SK-N-MC (cell line): ENCODE measurements at regions not wholly inside any gene's neighbourhood (a gene's known extent, or its start where the extent isn't known, plus 50 kb on each side); places are given as distances from the start of the nearest gene placed in this dataset.

Experiments used
- DNase-seq: peaks from one replicate; pipeline ENCODE4 v3.0.0-alpha.2; 2011; ENCODE audit warnings: low read depth, low spot score
- H3K27ac ChIP-seq: fragments of 200-600 bp; sonication (generic); 2 replicates; pipeline ENCODE4 v1.5.1; 2016; ENCODE audit warnings: mixed run types
- H3K36me3 ChIP-seq: fragments of 200-600 bp; sonication (generic); 2 replicates; pipeline ENCODE4 v1.6.1; 2017; ENCODE audit warnings: antibody characterized with exemption, low read length, mixed read lengths; ENCODE audit not compliant: insufficient read depth
- H3K4me3 ChIP-seq: fragments of 200-600 bp; sonication (generic); 2 replicates; pipeline ENCODE4 v1.5.1; 2016
- H3K9ac ChIP-seq: fragments of 200-600 bp; sonication (generic); 2 replicates; pipeline ENCODE4 v1.8.0; 2017; ENCODE audit warnings: mixed run types, mixed read lengths; ENCODE audit not compliant: insufficient read length
- H3K9me3 ChIP-seq: fragments of 200-600 bp; sonication (generic); 2 replicates; pipeline ENCODE4 v1.6.1; 2017; ENCODE audit warnings: low read depth, mild to moderate bottlenecking, antibody characterized with exemption, low read length, moderate library complexity, mixed read lengths
- EZH2 ChIP-seq: fragments of 200-600 bp; sonication (generic); IDR thresholded peaks from one replicate; pipeline ENCODE4 v1.6.1; 2017; ENCODE audit warnings: antibody characterized with exemption
- FOXP2 ChIP-seq: optimal IDR thresholded peaks from 2 replicates; pipeline ENCODE3; 2011; ENCODE audit warnings: mild to moderate bottlenecking, moderate library complexity; ENCODE audit not compliant: insufficient read depth; ENCODE audit errors: extremely low read length, control extremely low read depth
- POLR2AphosphoS5 ChIP-seq: IDR thresholded peaks from 2 replicates; pipeline ENCODE4 v1.6.1; 2012; ENCODE audit warnings: mild to moderate bottlenecking, low read depth, low read length, borderline replicate concordance

DNA sequence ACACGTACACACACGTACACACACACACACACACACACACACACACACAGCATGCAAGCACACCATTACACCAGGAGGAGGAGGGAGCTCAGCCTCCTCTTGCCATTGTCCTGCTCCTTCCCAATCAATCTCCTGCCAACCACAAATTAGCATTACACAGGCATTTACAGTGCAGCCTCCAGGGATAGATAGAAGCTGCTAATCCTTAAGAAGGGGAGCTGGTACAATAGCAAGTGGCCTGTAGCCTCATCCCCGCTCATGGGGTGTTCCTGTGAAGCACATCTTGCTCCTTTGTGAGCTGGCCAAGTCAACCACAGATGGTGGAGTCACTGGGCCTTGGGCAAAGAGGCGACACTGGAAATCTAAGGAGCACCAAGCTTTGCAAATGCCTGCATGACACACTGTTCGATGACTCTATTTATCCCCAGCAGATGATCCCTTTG is 110.3 kb upstream of the PKDCC start:
- peak; percentile 44 for DNase-seq
- H3K36me3 ChIP-seq = no peaks in the 10 kb centered on the region
- peak overlapping the region; percentile 83 for H3K27ac ChIP-seq
- no peaks in the 10 kb centered on the region for H3K9me3 ChIP-seq
- peak; percentile 65 for TF ChIP-seq FOXP2
- TF ChIP-seq EZH2 = no peak
- no peak overlapping the region for H3K9ac ChIP-seq
- peak overlapping the region; percentile 5; the same call in 1 of the 2 replicates for H3K4me3 ChIP-seq

DNA sequence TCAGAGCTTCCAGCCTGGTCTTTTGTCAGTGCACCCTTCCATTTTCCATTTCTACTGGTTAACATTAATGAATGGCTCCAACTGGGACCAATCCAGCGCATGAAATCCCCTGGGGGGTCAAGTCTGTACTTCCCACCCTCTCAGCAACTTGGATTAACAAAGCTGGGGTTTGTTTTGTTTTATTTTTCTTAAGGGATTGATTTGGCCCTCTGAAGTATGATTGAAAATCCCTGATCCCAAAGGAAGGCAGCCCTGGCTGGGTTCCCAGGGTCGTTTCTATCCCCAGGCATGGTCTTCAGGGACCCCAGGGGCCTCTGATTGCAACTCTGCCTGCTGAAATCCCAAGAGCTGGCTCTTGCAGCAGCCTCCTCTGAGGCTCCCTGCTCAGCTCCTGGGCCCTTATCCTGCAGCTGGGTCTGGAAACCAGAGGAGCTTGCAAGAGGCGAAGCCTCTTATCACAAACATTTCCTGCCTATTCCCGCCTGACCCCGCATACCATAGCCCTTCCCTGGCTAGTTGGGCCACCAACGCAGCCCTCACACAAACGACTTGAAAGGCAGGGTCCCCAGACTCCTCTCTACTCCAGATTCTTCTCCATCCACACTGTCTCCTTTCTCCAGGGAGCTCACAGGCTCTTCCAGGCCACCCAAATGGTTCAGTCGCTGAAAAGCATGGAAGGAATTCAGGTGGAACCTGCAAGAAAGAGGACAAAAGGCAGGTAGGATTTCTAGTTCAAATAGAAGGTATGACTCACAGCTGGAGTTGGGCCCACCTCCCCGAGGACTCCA is 109.7 kb upstream of the PKDCC start:
- H3K36me3 ChIP-seq = no peaks in the 10 kb centered on the region
- TF ChIP-seq EZH2 (no peak), POLR2AphosphoS5 (no peak), FOXP2 (no peak)
- no peaks in the 10 kb centered on the region for H3K9me3 ChIP-seq
- H3K4me3 ChIP-seq = peak overlapping the region; percentile 5; the same call in 1 of the 2 replicates
- no peak for DNase-seq
- no peak overlapping the region for H3K9ac ChIP-seq
- H3K27ac ChIP-seq = peak overlapping the region; percentile 83

DNA sequence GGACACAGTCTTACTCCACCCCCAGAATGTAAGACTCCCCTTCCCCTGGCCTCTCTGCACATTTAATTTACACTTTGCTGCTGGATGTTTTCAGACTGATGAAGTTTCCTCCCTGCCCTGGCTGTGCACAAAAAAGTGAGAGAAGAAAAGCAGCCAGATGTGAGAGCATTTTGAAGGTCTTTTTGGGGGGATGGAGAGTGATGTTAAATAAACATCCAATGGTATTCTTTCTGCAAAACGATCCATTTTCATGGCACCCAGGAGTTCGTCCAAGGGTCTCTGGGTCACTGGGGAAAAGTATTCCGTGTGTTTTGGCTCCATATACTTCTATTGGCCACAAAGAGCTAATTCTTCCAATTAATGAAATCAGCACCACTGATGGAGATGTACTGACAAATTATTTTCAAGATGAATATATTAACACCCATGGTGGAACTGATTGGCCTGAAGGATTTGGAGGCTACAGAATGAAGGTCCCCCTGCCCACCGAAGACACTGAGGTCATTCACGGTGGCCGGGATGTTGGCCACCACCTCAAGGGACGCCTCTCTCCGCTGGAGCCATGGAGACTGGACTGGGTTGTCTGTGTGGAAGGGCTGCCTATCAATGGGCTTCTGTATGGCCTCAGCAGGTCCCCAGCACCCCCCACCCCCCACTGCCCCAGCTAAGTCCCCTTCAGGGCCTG is 107.6 kb upstream of the PKDCC start:
- H3K9ac ChIP-seq = no peak overlapping the region
- no peaks in the 10 kb centered on the region for H3K36me3 ChIP-seq
- H3K9me3 ChIP-seq = no peaks in the 10 kb centered on the region
- DNase-seq = no peak
- peak overlapping the region; percentile 91 for H3K27ac ChIP-seq
- H3K4me3 ChIP-seq = peak overlapping the region; percentile 8; the same call in 1 of the 2 replicates
- no peak for TF ChIP-seq FOXP2
- TF ChIP-seq POLR2AphosphoS5 = no peak
- no peak for TF ChIP-seq EZH2

DNA sequence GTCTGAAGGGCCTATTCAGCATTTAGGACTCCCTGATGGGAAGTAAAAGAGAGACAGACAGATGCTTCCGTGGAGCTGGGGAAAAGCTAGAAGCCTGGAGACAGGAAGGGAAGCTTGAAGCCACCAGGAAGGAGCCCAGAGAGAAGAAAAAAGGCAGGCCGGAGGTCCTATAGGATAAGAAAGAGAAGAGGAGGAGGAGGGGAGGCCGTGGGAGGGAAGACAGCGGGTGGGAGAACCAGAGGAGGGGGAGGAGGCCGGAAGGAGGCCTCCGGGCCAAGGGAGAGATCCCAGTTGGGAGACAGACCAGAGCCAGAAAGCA is 107.1 kb upstream of the PKDCC start:
- no peaks in the 10 kb centered on the region for H3K36me3 ChIP-seq
- H3K9me3 ChIP-seq = no peaks in the 10 kb centered on the region
- peak; percentile 80 for DNase-seq
- TF ChIP-seq EZH2 (no peak), FOXP2 (no peak), POLR2AphosphoS5 (no peak; the same call in 1 of the 2 replicates)
- H3K4me3 ChIP-seq = peak overlapping the region; percentile 8; the same call in 1 of the 2 replicates
- peak overlapping the region; percentile 91 for H3K27ac ChIP-seq
- H3K9ac ChIP-seq = peak overlapping the region; percentile 42

DNA sequence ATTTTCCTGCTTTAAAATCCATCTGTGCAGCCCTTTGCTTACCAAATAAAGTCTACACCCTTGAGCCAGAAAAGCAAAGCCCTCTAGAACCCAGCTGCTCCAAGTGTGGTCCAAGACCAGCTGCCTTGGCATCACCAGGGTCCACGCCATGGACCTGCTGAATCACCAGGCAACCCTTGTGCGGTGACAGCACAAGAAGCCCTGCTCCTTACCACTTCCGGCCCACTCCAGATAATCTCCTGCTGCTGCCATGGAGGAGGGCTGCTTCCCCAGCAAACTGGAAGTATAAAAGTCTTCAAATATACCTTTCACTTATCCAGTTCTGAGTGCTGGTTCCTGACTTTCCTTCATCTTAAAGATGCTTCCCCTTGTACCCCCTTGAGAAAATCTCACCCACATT is 106.0 kb upstream of the PKDCC start:
- Histone ChIP-seq H3K27ac (peak overlapping the region; percentile 91), H3K9ac (no peak overlapping the region), H3K36me3 (no peaks in the 10 kb centered on the region), H3K4me3 (no peak overlapping the region), H3K9me3 (no peaks in the 10 kb centered on the region)
- no peak for TF ChIP-seq POLR2AphosphoS5
- TF ChIP-seq EZH2 = no peak
- TF ChIP-seq FOXP2 = no peak
- DNase-seq = no peak

DNA sequence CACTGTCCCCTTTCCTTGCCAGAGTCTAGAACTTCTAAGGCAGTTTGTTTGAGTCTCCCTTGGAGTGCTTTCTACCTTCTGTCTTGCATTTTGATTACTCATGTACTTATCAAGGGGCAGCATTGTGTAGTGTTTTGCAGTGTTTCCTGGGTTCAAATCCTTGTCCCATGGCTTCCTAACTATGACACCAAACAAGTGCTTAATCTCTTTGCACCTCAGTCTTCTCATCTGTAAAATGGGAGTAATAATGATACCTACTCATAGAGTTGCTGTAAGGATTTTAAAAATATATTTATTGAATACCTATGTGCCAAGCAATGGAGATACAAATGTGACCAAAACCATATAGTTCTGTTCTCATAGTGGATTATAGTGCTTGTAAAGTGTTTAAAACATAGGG is 105.5 kb upstream of the PKDCC start:
- H3K9ac ChIP-seq = no peak overlapping the region
- no peak overlapping the region for H3K4me3 ChIP-seq
- no peak for DNase-seq
- no peaks in the 10 kb centered on the region for H3K9me3 ChIP-seq
- H3K27ac ChIP-seq = peak overlapping the region; percentile 91
- H3K36me3 ChIP-seq = no peaks in the 10 kb centered on the region
- TF ChIP-seq FOXP2 (no peak), EZH2 (no peak), POLR2AphosphoS5 (no peak)

DNA sequence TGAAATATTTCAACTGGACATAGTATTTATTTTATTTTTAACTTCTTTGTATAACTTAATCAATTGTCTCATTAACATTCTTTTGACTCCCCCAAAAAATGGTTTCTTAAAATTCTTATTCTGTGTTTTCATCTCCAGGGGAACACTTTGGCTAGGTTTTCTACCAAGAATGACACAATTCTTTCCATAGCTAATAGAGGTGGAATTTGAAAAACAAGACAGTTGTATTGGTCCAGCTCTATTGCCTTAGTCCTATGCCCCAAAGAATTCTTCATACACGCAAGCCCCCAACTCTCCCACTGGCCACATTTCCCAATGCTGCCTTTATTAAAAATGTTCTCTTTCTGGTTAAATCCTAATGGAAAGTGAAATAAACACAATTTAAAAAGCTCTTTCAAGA is 104.7 kb upstream of the PKDCC start:
- no peak for DNase-seq
- Histone ChIP-seq H3K36me3 (no peaks in the 10 kb centered on the region), H3K9ac (no peak overlapping the region), H3K27ac (no peak overlapping the region), H3K9me3 (no peaks in the 10 kb centered on the region), H3K4me3 (no peak overlapping the region)
- TF ChIP-seq POLR2AphosphoS5 (no peak), FOXP2 (no peak), EZH2 (no peak)

DNA sequence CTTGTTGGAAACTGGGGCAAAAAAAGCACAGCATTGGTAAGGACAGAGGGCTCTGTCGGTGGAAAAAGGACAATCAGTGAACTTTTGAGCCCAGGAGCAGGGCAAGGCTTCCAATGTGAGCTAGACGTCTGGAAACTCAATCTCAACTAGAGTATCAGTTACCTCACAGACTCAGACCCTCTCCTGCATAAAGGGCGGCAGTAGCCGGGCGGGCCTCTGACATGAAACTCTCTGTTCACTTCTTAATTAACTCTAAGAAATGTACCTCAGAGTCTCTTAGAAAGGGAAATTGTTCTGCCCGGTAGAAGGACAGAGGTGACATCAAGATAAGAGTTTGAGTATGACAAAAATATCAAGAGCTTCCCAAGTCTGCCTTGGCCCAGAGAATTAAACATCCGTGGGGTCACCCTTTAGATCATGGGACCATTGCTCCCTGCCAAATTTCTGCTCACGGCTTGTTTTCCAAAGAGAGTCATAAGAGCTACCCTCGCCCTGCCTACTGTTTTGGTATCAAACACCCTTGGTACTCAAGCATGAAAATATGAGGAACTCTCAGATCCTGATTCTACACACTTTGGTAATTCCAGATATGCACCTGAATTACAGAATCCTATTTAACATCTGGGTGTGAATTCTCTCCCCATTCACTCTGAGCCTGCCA is 103.5 kb upstream of the PKDCC start:
- H3K27ac ChIP-seq = no peak overlapping the region
- H3K4me3 ChIP-seq = no peak overlapping the region
- DNase-seq = no peak
- no peaks in the 10 kb centered on the region for H3K9me3 ChIP-seq
- no peaks in the 10 kb centered on the region for H3K36me3 ChIP-seq
- no peak overlapping the region for H3K9ac ChIP-seq
- no peak for TF ChIP-seq FOXP2
- TF ChIP-seq EZH2 = no peak
- no peak for TF ChIP-seq POLR2AphosphoS5
